ENCODE measurements at regions not wholly inside any gene's neighbourhood (a gene's known extent, or its start where the extent isn't known, plus 50 kb on each side); places are given as distances from the start of the nearest gene placed in this dataset.

- DNase-seq: no peak
Measured at GRCh38 chr16:87246269-87247065, 70.7 kb downstream of the C16orf95 start.

- no peak for DNase-seq
Measured at GRCh38 chr16:87248714-87249113, 68.5 kb downstream of the C16orf95 start.

GRCh38 chr16:87249425-87249824 lies 67.8 kb downstream of the C16orf95 start:
- no peak for DNase-seq

GRCh38 chr16:87250431-87250960 lies 66.7 kb downstream of the C16orf95 start:
- no peak for DNase-seq

GRCh38 chr16:87252269-87252970 lies 64.8 kb downstream of the C16orf95 start:
- DNase-seq: no peak

Measured in SHP77 treated with DMSO at 0.1 percent for 48 hours (cell line).